ENCODE measurements at regions not wholly inside any gene's neighbourhood (a gene's known extent, or its start where the extent isn't known, plus 50 kb on each side); places are given as distances from the start of the nearest gene placed in this dataset.

- TF ChIP-seq CTCF (conservative IDR thresholded peaks at IDR 0.05 in 1 of 2, IDR thresholded peaks at IDR 0.05 in 1 of 2; ENCODE audit: extremely low read depth in 1 of 2, insufficient read depth in 1 of 2, low read depth in 1 of 2, low read length in 2 of 2) (no peak), EZH2 (IDR thresholded peaks at IDR 0.05; ENCODE audit: borderline replicate concordance, low read length) (no peak)
These were observed 187.8 kb upstream of the TNP1 start for GRCh38 chr2:217047631-217048030.
